Heart left ventricle (tissue), 16 donors: ENCODE measurements at regions not wholly inside any gene's neighbourhood (a gene's known extent, or its start where the extent isn't known, plus 50 kb on each side); places are given as distances from the start of the nearest gene placed in this dataset.

Source experiments
- ATAC-seq, 4 donors: fragments of 200-7000 bp; cut with Tn5 transposase; one replicate each; pipeline ENCODE4 v1.9.1; 2020 to 2022; ENCODE audit warnings: moderate library complexity in 4 of 4, mild to moderate bottlenecking in 3 of 4, moderate number of reproducible peaks in 1 of 4
- DNase-seq, 5 donors: peaks; one replicate each; pipeline ENCODE4 v3.0.0-alpha.2; 2020
- H3K27ac ChIP-seq, 12 donors: fragments of 200-600 bp; sonication (generic) in 4 of 12; one replicate each; pipeline versions ENCODE4 v1.5.0 to v1.8.0; 2016 to 2022; ENCODE audit warnings: mild to moderate bottlenecking in 2 of 12
- H3K27me3 ChIP-seq, 9 donors: fragments of 200-600 bp; sonication (generic) in 2 of 9; one replicate each; pipeline versions ENCODE4 v1.5.1 to v1.8.0; 2016 to 2022; ENCODE audit warnings: mild to moderate bottlenecking in 3 of 9
- H3K36me3 ChIP-seq, 9 donors: fragments of 200-600 bp; sonication (generic) in 2 of 9; one replicate each; pipeline versions ENCODE4 v1.5.0 to v1.8.0; 2018 to 2022; ENCODE audit warnings: mild to moderate bottlenecking in 2 of 9
- H3K4me1 ChIP-seq, 12 donors: fragments of 200-600 bp; sonication (generic) in 4 of 12; one replicate each; pipeline versions ENCODE4 v1.5.0 to v1.8.0; 2016 to 2022; ENCODE audit warnings: mild to moderate bottlenecking in 3 of 12
- H3K4me3 ChIP-seq, 12 donors: fragments of 200-600 bp; sonication (generic) in 4 of 12; one replicate each; pipeline versions ENCODE4 v1.5.0 to v1.8.0; 2017 to 2022; ENCODE audit warnings: mild to moderate bottlenecking in 9 of 12, moderate library complexity in 4 of 12
- H3K9me3 ChIP-seq, 12 donors: fragments of 200-600 bp; sonication (generic) in 4 of 12; one replicate each; pipeline versions ENCODE4 v1.5.0 to v1.8.0; 2016 to 2022; ENCODE audit warnings: mild to moderate bottlenecking in 1 of 12
- POLR2A ChIP-seq, 2 donors: fragments of 450-650 bp; IDR thresholded peaks; one replicate each; pipeline ENCODE4 v1.6.1; 2017; ENCODE audit warnings: antibody characterized with exemption in 2 of 2, mild to moderate bottlenecking in 2 of 2, moderate library complexity in 2 of 2
- WGBS, 4 donors: extraction: QIAGEN DNeasy Blood & Tissue Kit in 2 of 4; methylation state at CpG; one replicate each; pipeline versions ENCODE4 v1.1.5 to v1.1.7; 2013 to 2018; 5-methylcytosine and 5-hydroxymethylcytosine counted together
- intact Hi-C, 10 donors: fragments of 100-400 bp; cut with DNase I; formaldehyde crosslinking; loops; one replicate each; pipeline versions ENCODE4 v1.11.1 to v1.14.2; 2022
- TF ChIP-seq, protein P1 (sequence below), 12 donors: fragments of 200-600 bp; sonication (generic) in 4 of 12; IDR thresholded peaks; one replicate each; pipeline versions ENCODE4 v1.5.0 to v1.8.0; 2018 to 2022; ENCODE audit warnings: antibody characterized with exemption in 12 of 12, mild to moderate bottlenecking in 5 of 12
- donor health status: ischemic (EF 13 %, LVEDD 7.1; RV severe dilation, severe dysfunction).
- donor health status: healthy with polysubstance abuse.
- donor health status: DM: no; HTN: yes; CAD: no.
- donor health status: DM: no; HTN: no; CAD: no.
- donor health status: ischemic (EF 25% LVEDD 6.9; RV normal size, moderate dysfunction).
- donor health status: ischemic (EF 25% LVEDD 5.7; RV mildly dilated, moderate dysfunction).
- donor health status: healthy.
- donor health status: DM: yes; HTN: yes; CAD: no.
- donor health status: ischemic (EF 35%, LVEDD 5.7; RV mildly dilated, moderate dysfunction).
- donor health status: nonischemic (EF 11% LVEDD 7.7; RV severe dilation, severe dysfunction).
- donor health status: DM: yes; HTN: yes; CAD: no.
- donor health status: PGD.
- donor health status: ischemic (EF 29% LVEDD 5.4; RV normal size, mild dysfunction).
- donor health status: nonischemic (EF 23%, LVEDD 6.1; RV moderate dilation, normal function).

DNA sequence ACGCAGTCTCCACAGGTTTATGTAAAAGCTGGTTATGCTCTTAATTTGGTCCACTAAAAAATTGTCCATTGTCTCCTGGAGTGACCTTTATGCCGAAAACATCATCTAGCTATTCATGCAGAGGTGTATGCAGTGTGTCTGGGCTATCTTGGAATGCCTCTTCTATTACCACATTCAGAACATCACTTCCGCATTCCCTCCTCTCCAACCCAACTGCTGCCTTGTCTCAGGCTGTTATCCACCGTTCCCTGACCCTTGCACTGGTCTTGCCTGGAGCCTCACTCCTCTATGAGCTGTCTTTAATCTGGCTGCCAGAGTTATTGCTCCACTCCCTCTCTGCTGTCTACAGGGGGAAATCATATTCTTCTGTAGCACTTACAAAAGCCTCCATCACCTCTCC is 214.1 kb upstream of the ANKRD55 start:
- peaks cover 0 to 4% (median 0%) of the 10 kb centered on the region in 12 donors for H3K4me1 ChIP-seq
- no peak overlapping the region for H3K27ac ChIP-seq
- DNase-seq, result no peak
- no peaks in the 10 kb centered on the region for H3K36me3 ChIP-seq
- H3K27me3 ChIP-seq, result no peaks in the 10 kb centered on the region
- no peaks in the 10 kb centered on the region for H3K9me3 ChIP-seq
- ATAC-seq, result peak in 2 of 4 donors; percentile 33 to 65
- no peak for TF ChIP-seq POLR2A (IDR thresholded peaks at IDR 0.05)
- TF ChIP-seq, protein P1, sequence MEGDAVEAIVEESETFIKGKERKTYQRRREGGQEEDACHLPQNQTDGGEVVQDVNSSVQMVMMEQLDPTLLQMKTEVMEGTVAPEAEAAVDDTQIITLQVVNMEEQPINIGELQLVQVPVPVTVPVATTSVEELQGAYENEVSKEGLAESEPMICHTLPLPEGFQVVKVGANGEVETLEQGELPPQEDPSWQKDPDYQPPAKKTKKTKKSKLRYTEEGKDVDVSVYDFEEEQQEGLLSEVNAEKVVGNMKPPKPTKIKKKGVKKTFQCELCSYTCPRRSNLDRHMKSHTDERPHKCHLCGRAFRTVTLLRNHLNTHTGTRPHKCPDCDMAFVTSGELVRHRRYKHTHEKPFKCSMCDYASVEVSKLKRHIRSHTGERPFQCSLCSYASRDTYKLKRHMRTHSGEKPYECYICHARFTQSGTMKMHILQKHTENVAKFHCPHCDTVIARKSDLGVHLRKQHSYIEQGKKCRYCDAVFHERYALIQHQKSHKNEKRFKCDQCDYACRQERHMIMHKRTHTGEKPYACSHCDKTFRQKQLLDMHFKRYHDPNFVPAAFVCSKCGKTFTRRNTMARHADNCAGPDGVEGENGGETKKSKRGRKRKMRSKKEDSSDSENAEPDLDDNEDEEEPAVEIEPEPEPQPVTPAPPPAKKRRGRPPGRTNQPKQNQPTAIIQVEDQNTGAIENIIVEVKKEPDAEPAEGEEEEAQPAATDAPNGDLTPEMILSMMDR (IDR thresholded peaks at IDR 0.05), result no peak
- intact Hi-C loops, result no loop called here
- WGBS, 4 donors, result 80 to 93% (median 92%) methylated on average over 4 of the region's 4 CpGs
- H3K4me3 ChIP-seq, result no peak overlapping the region

DNA sequence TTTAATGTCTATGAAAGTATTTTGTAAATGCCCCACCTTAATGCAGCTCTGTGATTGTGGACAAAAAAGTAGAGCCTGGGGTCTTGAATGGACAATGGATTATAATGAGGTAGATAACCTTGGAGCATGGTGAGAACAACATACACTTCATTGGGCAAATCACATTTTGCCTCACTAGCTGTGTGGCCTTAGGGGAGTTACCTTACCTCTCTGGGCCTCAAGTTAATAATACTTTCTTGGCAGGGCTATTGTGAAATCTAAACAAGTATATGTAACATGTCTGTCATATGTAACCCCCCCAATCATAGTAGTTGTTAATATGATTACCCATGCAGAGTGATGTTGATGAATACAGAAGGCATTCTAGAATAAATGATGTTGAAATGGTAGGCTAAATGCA is 213.6 kb upstream of the ANKRD55 start:
- Histone ChIP-seq H3K27ac (no peak overlapping the region), H3K9me3 (no peaks in the 10 kb centered on the region), H3K36me3 (no peaks in the 10 kb centered on the region), H3K4me1 (peaks cover 0 to 4% (median 0%) of the 10 kb centered on the region in 12 donors), H3K4me3 (no peak overlapping the region), H3K27me3 (no peaks in the 10 kb centered on the region)
- no peak for DNase-seq
- intact Hi-C loops, result no loop called here
- TF ChIP-seq POLR2A (IDR thresholded peaks at IDR 0.05), result no peak
- TF ChIP-seq, protein P1 (IDR thresholded peaks at IDR 0.05), result no peak
- ATAC-seq, result no peak

DNA sequence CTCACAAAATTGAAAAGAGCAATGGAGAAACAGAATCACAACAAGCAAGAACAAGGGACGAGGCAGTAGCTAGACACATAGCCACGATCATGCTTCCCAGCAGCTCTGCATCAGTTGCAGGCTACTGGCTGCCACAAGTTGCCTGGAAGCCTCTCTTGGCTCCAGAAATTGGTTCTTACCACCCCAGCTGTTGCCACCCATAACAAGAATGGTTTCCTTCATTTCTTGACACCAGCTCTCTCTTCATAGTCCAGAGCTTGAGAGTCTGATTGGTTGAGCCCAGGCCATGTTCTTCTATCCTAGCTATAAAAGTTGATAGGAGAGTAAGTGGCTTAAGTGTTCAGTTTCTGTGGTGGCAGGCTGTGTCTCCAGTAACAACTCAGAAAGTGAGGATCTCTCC is 210.7 kb upstream of the ANKRD55 start:
- no peaks in the 10 kb centered on the region for H3K9me3 ChIP-seq
- H3K4me1 ChIP-seq, result peaks cover 0 to 9% (median 0%) of the 10 kb centered on the region in 12 donors
- ATAC-seq, result no peak
- 91 to 95% (median 93%) methylated on average over 2 of the region's 2 CpGs for WGBS, 4 donors
- H3K36me3 ChIP-seq, result no peaks in the 10 kb centered on the region
- DNase-seq, result no peak
- intact Hi-C loops, result no loop called here
- H3K27ac ChIP-seq, result no peak overlapping the region
- no peak overlapping the region for H3K4me3 ChIP-seq
- no peaks in the 10 kb centered on the region for H3K27me3 ChIP-seq
- TF ChIP-seq, protein P1 (IDR thresholded peaks at IDR 0.05), result no peak
- no peak for TF ChIP-seq POLR2A (IDR thresholded peaks at IDR 0.05)

DNA sequence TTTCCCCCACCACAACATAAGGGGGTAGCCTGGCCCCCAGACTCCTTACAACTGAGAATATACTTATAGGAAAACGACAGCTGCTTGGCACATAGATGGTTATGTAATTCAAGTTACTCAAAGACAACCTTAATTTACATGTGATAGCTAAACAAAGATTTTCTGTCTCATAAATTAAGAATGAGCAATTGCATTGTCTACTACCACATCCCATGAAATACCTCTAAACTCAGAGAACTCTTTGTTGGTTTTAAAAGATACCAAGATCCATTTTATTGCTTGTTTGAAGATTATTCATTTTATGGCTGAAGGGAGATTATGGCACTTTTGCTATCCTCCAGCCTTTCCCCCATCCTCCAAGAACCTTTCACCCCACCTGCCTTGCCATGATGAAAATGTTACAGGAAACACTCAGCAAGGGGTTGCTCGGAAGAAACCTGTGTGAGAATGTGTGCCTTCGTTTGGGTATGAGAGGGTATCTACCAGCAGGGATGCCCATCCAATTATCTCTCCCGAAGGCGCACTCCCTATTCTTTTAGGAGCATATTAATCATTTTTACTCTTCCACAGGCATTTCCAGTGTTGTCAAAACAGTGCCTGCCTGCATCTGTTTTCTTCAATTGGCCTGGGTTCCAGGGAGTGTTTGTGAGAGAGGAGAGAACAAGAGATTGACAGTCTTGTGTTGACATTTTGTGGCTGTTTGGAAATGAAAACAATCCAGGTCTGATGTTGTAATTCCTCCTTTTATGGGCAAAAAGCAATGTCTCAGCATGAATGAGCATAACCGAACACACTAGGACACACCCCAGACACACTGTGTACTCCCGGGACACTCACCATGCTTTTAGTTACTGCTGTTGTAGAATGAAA is 208.0 kb upstream of the ANKRD55 start:
- no peak for DNase-seq
- Histone ChIP-seq H3K36me3 (no peaks in the 10 kb centered on the region), H3K4me1 (peaks cover 0 to 9% (median 0%) of the 10 kb centered on the region in 12 donors), H3K27me3 (no peaks in the 10 kb centered on the region), H3K9me3 (no peaks in the 10 kb centered on the region), H3K27ac (no peak overlapping the region), H3K4me3 (no peak overlapping the region)
- intact Hi-C loops, result no loop called here
- TF ChIP-seq, protein P1 (IDR thresholded peaks at IDR 0.05), result no peak
- no peak for TF ChIP-seq POLR2A (IDR thresholded peaks at IDR 0.05)
- 81 to 85% (median 84%) methylated on average over 7 of the region's 7 CpGs for WGBS, 4 donors
- peak; percentile 55 to 91 (median 76) for ATAC-seq
